ENCODE measurements at regions not wholly inside any gene's neighbourhood (a gene's known extent, or its start where the extent isn't known, plus 50 kb on each side); places are given as distances from the start of the nearest gene placed in this dataset.

GRCh38 chr12:83690465-83690864 is 1003.8 kb downstream of the TMTC2 start:
- no peak for DNase-seq (ENCODE audit: low spot score in 2 of 2)
- Histone ChIP-seq H3K27ac (no peak overlapping the region), H3K27me3 (no peaks in the 10 kb centered on the region), H3K4me3 (no peak overlapping the region), H3K36me3 (no peaks in the 10 kb centered on the region), H3K9me3 (no peaks in the 10 kb centered on the region), H3K4me1 (no peaks in the 10 kb centered on the region)
- TF ChIP-seq CTCF (IDR thresholded peaks at IDR 0.05): no peak
- no peak for TF ChIP-seq POLR2AphosphoS5 (IDR thresholded peaks at IDR 0.05)
- TF ChIP-seq EP300 (IDR thresholded peaks at IDR 0.05): no peak
- no peak for TF ChIP-seq POLR2A (IDR thresholded peaks at IDR 0.05)
- WGBS: 91% methylated on average over 1 of the region's 1 CpG

DNA sequence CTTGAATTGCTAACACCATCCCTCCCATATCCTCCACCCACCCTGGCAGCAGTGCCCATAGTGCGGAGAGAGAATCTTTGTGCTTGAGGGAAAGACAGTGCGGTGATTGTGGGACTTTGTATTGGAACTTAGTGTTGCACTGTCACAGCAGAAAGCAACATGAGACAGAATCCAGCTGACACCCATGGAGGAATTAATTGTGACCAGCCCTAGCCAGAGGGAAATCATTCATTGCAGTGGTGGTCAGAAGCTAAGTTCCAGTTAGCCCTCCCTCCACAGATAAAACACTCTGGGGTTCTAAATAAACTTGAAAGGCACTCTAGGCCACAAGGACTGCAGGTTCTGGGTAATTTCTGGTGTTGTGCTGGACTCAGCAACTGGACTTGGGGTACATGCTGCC is 1002.6 kb downstream of the TMTC2 start:
- Histone ChIP-seq H3K4me1 (no peaks in the 10 kb centered on the region), H3K9me3 (no peaks in the 10 kb centered on the region), H3K4me3 (no peak overlapping the region), H3K27me3 (no peaks in the 10 kb centered on the region), H3K27ac (no peak overlapping the region), H3K36me3 (no peaks in the 10 kb centered on the region)
- DNase-seq (ENCODE audit: low spot score in 2 of 2): no peak
- 98% methylated on average over 2 of the region's 2 CpGs for WGBS
- no peak for TF ChIP-seq POLR2A (IDR thresholded peaks at IDR 0.05)
- TF ChIP-seq POLR2AphosphoS5 (IDR thresholded peaks at IDR 0.05): no peak
- TF ChIP-seq EP300 (IDR thresholded peaks at IDR 0.05): no peak
- no peak for TF ChIP-seq CTCF (IDR thresholded peaks at IDR 0.05)

- no peaks in the 10 kb centered on the region for H3K9me3 ChIP-seq
- TF ChIP-seq POLR2A (IDR thresholded peaks at IDR 0.05) (no peak), CTCF (IDR thresholded peaks at IDR 0.05) (no peak), EP300 (IDR thresholded peaks at IDR 0.05) (no peak), POLR2AphosphoS5 (IDR thresholded peaks at IDR 0.05) (no peak)
- H3K27ac ChIP-seq: no peak overlapping the region
- H3K4me3 ChIP-seq: no peak overlapping the region
- H3K36me3 ChIP-seq: no peaks in the 10 kb centered on the region
- no peaks in the 10 kb centered on the region for H3K27me3 ChIP-seq
- H3K4me1 ChIP-seq: no peaks in the 10 kb centered on the region
- no peak for DNase-seq (ENCODE audit: low spot score in 2 of 2)
- 96% methylated on average over 5 of the region's 5 CpGs for WGBS
Measured at GRCh38 chr12:83676781-83677295, 990.1 kb downstream of the TMTC2 start.

GRCh38 chr12:83666690-83667089 is 980.0 kb downstream of the TMTC2 start:
- DNase-seq (ENCODE audit: low spot score in 2 of 2): no peak
- H3K4me1 ChIP-seq: no peaks in the 10 kb centered on the region
- TF ChIP-seq POLR2A (IDR thresholded peaks at IDR 0.05): no peak
- no peak for TF ChIP-seq CTCF (IDR thresholded peaks at IDR 0.05)
- no peak for TF ChIP-seq EP300 (IDR thresholded peaks at IDR 0.05)
- no peak for TF ChIP-seq POLR2AphosphoS5 (IDR thresholded peaks at IDR 0.05)
- H3K27ac ChIP-seq: no peak overlapping the region
- no peak overlapping the region for H3K4me3 ChIP-seq
- no peaks in the 10 kb centered on the region for H3K9me3 ChIP-seq
- no peaks in the 10 kb centered on the region for H3K36me3 ChIP-seq
- 78% methylated on average over 2 of the region's 2 CpGs for WGBS
- no peaks in the 10 kb centered on the region for H3K27me3 ChIP-seq

DNA sequence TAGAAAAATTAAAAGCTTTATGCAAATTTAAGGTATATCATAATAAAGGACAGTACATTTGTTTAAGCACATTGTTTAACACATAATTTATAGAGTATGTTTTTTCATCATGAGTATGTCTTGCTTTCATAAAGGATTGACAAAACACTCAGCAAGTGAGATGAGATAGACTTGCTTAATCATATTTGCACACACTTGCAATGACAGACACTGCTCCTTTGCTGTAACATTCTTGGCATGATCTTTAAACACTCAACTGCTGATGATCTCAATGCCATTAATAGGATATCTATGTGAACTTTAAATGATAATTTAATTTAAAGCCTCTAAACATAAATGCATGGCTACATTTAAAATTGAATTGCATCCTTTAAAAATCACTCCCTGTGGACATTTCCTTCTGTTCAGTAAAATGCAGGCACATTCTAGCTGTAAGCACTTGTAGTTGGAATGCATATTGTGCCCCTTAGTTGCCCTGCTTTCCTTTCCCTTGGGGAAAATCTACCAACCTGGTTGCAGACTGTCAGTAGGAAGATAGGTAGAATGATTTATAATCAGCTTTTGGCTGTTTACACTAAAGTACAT is 979.0 kb downstream of the TMTC2 start:
- no peaks in the 10 kb centered on the region for H3K36me3 ChIP-seq
- no peaks in the 10 kb centered on the region for H3K9me3 ChIP-seq
- no peak for TF ChIP-seq EP300 (IDR thresholded peaks at IDR 0.05)
- no peak for DNase-seq (ENCODE audit: low spot score in 2 of 2)
- no peaks in the 10 kb centered on the region for H3K27me3 ChIP-seq
- no peak overlapping the region for H3K27ac ChIP-seq
- no peak overlapping the region for H3K4me3 ChIP-seq
- H3K4me1 ChIP-seq: no peaks in the 10 kb centered on the region

DNA sequence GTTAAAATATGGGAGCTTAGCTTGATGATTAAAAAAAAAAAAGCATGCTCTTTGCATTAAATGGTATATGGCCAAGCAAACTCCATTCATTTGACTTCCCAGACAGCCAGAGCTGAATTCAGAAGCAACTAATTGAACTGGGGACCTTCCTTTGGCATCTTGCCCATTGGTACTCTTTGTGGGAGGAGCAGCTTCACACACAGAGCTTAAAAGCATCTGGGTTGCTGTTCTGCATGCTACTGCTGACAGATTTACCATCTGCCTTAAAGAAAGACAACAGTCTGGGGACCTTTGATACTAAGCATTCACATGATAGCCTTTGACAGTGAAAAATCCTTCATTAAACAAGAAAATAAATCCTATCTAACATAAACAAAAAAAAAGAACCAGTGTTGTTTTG is 977.9 kb downstream of the TMTC2 start:
- Histone ChIP-seq H3K27ac (no peak overlapping the region), H3K4me3 (no peak overlapping the region), H3K36me3 (no peaks in the 10 kb centered on the region), H3K9me3 (no peaks in the 10 kb centered on the region), H3K4me1 (no peaks in the 10 kb centered on the region), H3K27me3 (no peaks in the 10 kb centered on the region)
- TF ChIP-seq EP300 (IDR thresholded peaks at IDR 0.05) (no peak), POLR2AphosphoS5 (IDR thresholded peaks at IDR 0.05) (no peak)
- DNase-seq (ENCODE audit: low spot score in 2 of 2): no peak
